ENCODE measurements at regions not wholly inside any gene's neighbourhood (a gene's known extent, or its start where the extent isn't known, plus 50 kb on each side); places are given as distances from the start of the nearest gene placed in this dataset.

DNA sequence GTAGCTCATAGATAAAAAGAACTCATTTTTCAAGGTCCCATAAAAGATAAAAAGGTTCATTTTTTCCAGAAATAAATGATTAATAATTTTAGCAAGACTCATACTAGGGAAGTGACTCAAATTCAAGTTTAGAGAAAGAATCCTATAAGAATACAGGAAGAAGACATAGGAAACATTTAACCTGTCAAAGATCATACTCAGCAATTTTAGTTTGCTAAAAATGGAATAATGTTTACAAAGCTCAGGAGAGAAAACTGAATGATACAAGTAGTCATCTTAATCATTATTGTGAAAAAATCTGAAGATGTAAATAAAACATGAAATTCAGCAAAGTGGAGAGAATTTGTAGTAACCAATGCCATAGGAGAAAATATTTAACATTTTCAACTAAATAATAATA lies 926.6 kb downstream of the TBC1D32 start:
- no peak for DNase-seq (ENCODE audit: low spot score)
- no peaks in the 10 kb centered on the region for H4K20me1 ChIP-seq (ENCODE audit: insufficient read depth, low read length)
- no peaks in the 10 kb centered on the region for H3K4me1 ChIP-seq (ENCODE audit: insufficient read depth, low read length, poor library complexity, severe bottlenecking)
- BruUV-seq (replicated peaks) = no TSS peak
- no peak overlapping the region for H3K4me2 ChIP-seq (ENCODE audit: low read length)
- POLR2A ChIA-PET = interaction anchor here (0.7 to 1.0 kb wide), 2 partner anchors 429 to 769 kb away, joined by 3 read pairs; no protein-coding TSS in a partner anchor
- no peaks in the 10 kb centered on the region for H3K9me3 ChIP-seq (ENCODE audit: low read length)
- H3K36me3 ChIP-seq (ENCODE audit: insufficient read depth, low read length) = no peaks in the 10 kb centered on the region
- no peak for TF ChIP-seq EZH2phosphoT487 (IDR thresholded peaks at IDR 0.05; ENCODE audit: borderline replicate concordance, low read depth, low read length)
- TF ChIP-seq, protein P1, sequence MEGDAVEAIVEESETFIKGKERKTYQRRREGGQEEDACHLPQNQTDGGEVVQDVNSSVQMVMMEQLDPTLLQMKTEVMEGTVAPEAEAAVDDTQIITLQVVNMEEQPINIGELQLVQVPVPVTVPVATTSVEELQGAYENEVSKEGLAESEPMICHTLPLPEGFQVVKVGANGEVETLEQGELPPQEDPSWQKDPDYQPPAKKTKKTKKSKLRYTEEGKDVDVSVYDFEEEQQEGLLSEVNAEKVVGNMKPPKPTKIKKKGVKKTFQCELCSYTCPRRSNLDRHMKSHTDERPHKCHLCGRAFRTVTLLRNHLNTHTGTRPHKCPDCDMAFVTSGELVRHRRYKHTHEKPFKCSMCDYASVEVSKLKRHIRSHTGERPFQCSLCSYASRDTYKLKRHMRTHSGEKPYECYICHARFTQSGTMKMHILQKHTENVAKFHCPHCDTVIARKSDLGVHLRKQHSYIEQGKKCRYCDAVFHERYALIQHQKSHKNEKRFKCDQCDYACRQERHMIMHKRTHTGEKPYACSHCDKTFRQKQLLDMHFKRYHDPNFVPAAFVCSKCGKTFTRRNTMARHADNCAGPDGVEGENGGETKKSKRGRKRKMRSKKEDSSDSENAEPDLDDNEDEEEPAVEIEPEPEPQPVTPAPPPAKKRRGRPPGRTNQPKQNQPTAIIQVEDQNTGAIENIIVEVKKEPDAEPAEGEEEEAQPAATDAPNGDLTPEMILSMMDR (conservative IDR thresholded peaks at IDR 0.05; ENCODE audit: low read length) = no peak
- H3K27ac ChIP-seq (ENCODE audit: low read depth, low read length, poor library complexity, severe bottlenecking) = no peak overlapping the region
- H3K9me2 ChIP-seq (ENCODE audit: insufficient read depth, low read length) = no peaks in the 10 kb centered on the region
- intact Hi-C loops (cut with micrococcal nuclease; ENCODE audit: unreplicated experiment) = no loop called here
- CTCF ChIA-PET (ENCODE audit: unreplicated experiment) = no interaction called here
- no peak overlapping the region for H3K4me3 ChIP-seq (ENCODE audit: low read depth, low read length, poor library complexity, severe bottlenecking)
- H3K79me2 ChIP-seq (ENCODE audit: insufficient read depth, low read depth, low read length) = no peaks in the 10 kb centered on the region
- H2AFZ ChIP-seq (ENCODE audit: low read length) = no peak overlapping the region

DNA sequence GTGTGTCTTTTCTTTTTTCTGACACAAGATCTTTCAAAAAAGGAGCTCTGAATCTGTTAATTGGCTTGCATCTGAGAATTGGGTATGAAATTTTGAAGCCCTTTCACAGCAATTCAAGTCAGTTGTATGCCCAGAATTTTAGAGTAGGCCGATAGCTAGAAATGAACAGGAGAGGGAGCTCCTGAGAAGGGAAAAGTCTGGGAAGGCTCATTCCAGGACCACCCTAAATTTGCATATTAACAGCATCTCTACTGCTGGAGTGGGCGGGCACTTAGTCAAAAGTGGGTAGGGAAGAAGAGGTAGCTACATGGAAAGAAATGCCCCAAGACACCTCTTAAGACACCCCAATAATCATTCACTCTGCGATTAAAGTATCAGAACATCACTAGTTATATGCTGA lies 928.3 kb downstream of the TBC1D32 start:
- ChIA-PET CTCF (ENCODE audit: unreplicated experiment) (no interaction called here), POLR2A (interaction anchor here (1.2 kb wide), 1 partner anchor 14 kb away, joined by 4 read pairs; no protein-coding TSS in a partner anchor)

DNA sequence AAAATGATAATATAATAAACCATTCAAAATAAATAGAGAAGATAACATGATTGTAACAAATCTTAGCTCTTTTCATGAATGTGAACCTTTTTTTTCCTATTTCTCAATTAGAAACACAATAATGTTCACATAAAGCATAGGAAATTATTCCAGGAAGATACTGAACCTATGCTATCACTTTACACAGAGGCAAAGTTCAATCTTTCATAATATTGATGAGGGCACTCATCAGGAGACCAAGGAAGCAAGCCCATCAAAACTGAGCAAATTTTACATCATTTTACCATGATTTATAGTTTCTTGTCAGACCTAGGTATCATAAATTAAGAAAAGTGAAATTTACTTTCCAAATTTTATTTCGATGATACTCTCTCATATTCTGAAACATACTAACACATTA lies 938.5 kb downstream of the TBC1D32 start:
- Histone ChIP-seq H3K79me2 (ENCODE audit: insufficient read depth, low read depth, low read length) (no peaks in the 10 kb centered on the region), H3K4me2 (ENCODE audit: low read length) (no peak overlapping the region), H3K36me3 (ENCODE audit: insufficient read depth, low read length) (no peaks in the 10 kb centered on the region), H3K4me1 (ENCODE audit: insufficient read depth, low read length, poor library complexity, severe bottlenecking) (no peaks in the 10 kb centered on the region), H3K9me2 (ENCODE audit: insufficient read depth, low read length) (no peaks in the 10 kb centered on the region), H3K4me3 (ENCODE audit: low read depth, low read length, poor library complexity, severe bottlenecking) (no peak overlapping the region), H3K27ac (ENCODE audit: low read depth, low read length, poor library complexity, severe bottlenecking) (no peak overlapping the region), H3K9me3 (ENCODE audit: low read length) (no peaks in the 10 kb centered on the region), H4K20me1 (ENCODE audit: insufficient read depth, low read length) (no peaks in the 10 kb centered on the region), H2AFZ (ENCODE audit: low read length) (no peak overlapping the region)
- no TSS peak for BruUV-seq (replicated peaks)
- intact Hi-C loops (cut with micrococcal nuclease; ENCODE audit: unreplicated experiment) = no loop called here
- TF ChIP-seq EZH2phosphoT487 (IDR thresholded peaks at IDR 0.05; ENCODE audit: borderline replicate concordance, low read depth, low read length) = no peak
- TF ChIP-seq, protein P1 (conservative IDR thresholded peaks at IDR 0.05; ENCODE audit: low read length) = no peak
- no peak for DNase-seq (ENCODE audit: low spot score)
- ChIA-PET CTCF (ENCODE audit: unreplicated experiment) (no interaction called here), POLR2A (no interaction called here)

More for the DNA sequence above, 928.3 kb downstream of the TBC1D32 start:
- H3K79me2 ChIP-seq (ENCODE audit: insufficient read depth, low read depth, low read length) = no peaks in the 10 kb centered on the region
- no peaks in the 10 kb centered on the region for H3K4me1 ChIP-seq (ENCODE audit: insufficient read depth, low read length, poor library complexity, severe bottlenecking)
- H4K20me1 ChIP-seq (ENCODE audit: insufficient read depth, low read length) = no peaks in the 10 kb centered on the region
- TF ChIP-seq, protein P1 (conservative IDR thresholded peaks at IDR 0.05; ENCODE audit: low read length) = 0 out of 2 replicates have a peak, but pooled peaks have one; percentile 16
- no peak for TF ChIP-seq EZH2phosphoT487 (IDR thresholded peaks at IDR 0.05; ENCODE audit: borderline replicate concordance, low read depth, low read length)
- intact Hi-C loops (cut with micrococcal nuclease; ENCODE audit: unreplicated experiment) = no loop called here
- H2AFZ ChIP-seq (ENCODE audit: low read length) = no peak overlapping the region
- BruUV-seq (replicated peaks) = no TSS peak
- no peak for DNase-seq (ENCODE audit: low spot score)
- no peaks in the 10 kb centered on the region for H3K9me2 ChIP-seq (ENCODE audit: insufficient read depth, low read length)
- no peaks in the 10 kb centered on the region for H3K9me3 ChIP-seq (ENCODE audit: low read length)
- H3K36me3 ChIP-seq (ENCODE audit: insufficient read depth, low read length) = no peaks in the 10 kb centered on the region
- H3K4me3 ChIP-seq (ENCODE audit: low read depth, low read length, poor library complexity, severe bottlenecking) = no peak overlapping the region
- no peak overlapping the region for H3K4me2 ChIP-seq (ENCODE audit: low read length)
- no peak overlapping the region for H3K27ac ChIP-seq (ENCODE audit: low read depth, low read length, poor library complexity, severe bottlenecking)
